ENCODE measurements at regions not wholly inside any gene's neighbourhood (a gene's known extent, or its start where the extent isn't known, plus 50 kb on each side); places are given as distances from the start of the nearest gene placed in this dataset.

DNA sequence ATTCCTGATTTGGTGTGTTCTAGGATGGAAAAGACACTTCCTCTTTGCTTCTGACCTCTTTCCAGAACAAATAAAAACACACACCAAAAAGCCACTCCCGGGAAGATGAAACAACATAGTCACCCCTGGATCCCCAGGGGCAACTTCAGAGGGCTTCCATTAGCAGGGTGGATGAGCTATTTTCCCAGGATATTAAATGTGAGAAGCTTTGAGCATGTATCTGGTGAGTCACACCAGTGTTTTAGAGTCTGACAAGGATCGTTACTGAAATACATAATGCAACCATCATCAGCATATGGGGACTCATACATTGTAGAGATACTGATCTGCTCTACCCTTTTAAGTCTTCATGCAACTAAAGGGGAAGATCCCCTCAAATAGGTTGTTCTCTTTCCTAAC lies 115.5 kb upstream of the ZNF438 start:
- TF ChIP-seq CTCF (IDR thresholded peaks at IDR 0.05) (no peak), POLR2A (IDR thresholded peaks at IDR 0.05) (no peak), POLR2AphosphoS5 (IDR thresholded peaks at IDR 0.05) (no peak), EP300 (IDR thresholded peaks at IDR 0.05) (no peak)
